ENCODE measurements at regions not wholly inside any gene's neighbourhood (a gene's known extent, or its start where the extent isn't known, plus 50 kb on each side); places are given as distances from the start of the nearest gene placed in this dataset.

- TF ChIP-seq EZH2phosphoT487 (IDR thresholded peaks at IDR 0.05; ENCODE audit: insufficient read depth, low read depth) (no peak), EZH2 (IDR thresholded peaks at IDR 0.05; ENCODE audit: insufficient read depth, poor library complexity, severe bottlenecking) (no peak)
Observed at GRCh38 chr5:100643473-100643872, 108.3 kb downstream of the FAM174A start.

All from GM23248 (cell line).